ENCODE measurements at regions not wholly inside any gene's neighbourhood (a gene's known extent, or its start where the extent isn't known, plus 50 kb on each side); places are given as distances from the start of the nearest gene placed in this dataset.

DNA sequence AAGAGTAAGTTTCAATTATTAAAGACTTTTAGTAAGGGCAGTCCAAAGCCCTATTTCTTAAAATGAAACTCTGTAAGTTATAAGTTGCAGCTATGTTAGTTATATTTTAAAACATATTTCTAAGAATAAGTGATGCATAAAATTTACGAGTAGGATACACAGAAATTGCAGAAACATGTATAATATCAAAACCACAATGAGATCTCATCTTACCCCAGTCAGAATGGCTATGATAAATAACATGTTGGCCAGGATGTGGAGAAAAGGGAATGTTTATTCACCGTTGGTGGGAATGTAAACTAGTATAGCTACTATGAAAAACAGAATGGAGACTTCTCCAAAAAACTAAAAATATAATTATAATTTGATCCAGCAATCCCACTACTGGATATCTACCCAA lies 201.2 kb downstream of the CBLN2 start:
- DNase-seq = no peak

DNA sequence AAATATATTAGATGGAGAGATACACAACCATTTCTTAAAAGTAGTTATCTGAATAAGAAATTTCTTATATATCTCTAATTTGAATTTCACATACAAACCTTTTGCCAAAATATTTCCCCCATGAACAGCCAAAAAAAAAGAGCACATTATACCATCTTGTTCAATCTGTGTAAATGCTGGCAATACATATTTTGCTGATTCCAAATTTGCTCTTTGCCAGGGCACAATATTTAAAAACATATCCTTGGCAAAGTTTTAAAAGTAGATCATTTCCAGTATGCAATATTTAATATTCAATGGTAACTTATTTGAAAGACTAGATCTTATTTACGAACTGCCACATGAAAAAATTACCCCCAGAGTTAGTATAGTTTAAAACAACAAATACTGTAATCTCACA lies 204.2 kb downstream of the CBLN2 start:
- no peak for DNase-seq

DNA sequence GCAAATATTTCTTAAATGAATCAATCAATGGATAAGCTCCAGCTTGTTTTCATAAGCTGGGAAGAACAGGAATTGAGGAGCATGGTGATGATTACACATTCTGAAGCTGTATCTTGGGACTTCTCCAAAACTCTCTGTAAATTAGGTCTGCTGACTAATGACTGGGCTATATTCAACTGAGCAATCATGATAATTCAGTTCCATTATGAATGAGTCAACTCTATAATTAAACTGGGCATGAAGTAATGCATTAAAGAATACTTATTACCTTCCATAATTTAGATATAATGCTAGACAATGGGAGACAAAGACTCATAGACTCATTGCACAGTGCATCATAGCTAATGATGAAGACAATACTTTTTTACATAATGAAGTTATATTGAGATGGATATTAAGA lies 207.4 kb downstream of the CBLN2 start:
- DNase-seq = no peak

DNA sequence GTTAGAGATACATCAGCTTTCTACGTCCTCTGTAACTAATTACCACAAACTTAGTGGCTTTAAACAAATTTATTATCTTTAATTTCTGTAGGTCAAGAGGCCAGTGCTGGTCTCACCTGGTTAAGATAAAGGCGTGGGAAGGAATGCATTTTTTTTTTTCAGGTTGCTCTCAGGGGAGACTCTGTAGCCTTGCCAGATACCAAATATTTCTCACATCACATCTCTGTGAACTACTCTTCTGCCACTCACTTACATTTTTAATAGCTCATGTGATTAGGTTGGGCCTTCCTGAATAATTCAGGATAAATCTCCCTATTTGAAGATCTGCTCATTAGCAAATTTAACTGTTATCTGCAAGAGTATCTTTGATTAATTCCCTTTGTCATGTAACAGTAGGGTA lies 214.6 kb downstream of the CBLN2 start:
- no peak for DNase-seq

DNA sequence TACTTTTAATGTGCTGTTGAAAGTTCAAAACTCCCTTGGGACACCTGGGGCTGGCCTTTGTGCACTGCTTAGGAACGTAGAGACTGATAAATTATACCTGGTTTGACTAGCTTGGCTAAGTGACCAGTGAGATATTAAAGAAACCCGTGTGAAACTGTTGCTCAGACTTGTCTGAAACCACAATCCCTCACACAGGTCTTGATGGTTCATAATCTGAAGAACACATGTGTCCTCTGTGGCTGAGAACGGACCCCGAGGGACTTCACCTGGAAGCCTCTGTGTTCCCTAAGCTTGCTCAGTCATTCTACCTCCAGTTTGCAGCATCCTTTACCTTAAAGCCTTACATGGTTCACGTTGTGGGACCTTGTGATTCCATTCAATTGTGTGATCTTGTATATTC lies 218.8 kb downstream of the CBLN2 start:
- DNase-seq = no peak

DNA sequence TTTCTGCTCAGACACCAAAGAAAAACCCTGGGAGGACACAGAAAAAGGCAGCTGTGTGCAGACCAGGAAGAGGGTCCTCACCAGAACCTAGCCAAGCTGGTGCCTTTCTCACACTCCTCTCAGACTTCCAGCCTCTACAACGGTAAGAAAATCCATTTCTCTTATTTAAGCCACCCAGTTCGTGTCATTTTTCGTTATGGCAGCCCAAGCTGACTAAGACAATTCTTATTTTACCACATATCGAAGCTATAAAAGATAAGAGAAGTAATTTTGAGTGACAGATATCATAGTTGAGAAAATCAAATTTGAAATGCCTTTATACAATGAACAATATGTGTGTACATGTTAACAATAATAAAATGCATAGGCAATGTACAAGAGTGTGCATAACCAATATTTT lies 219.5 kb downstream of the CBLN2 start:
- DNase-seq = no peak

DNA sequence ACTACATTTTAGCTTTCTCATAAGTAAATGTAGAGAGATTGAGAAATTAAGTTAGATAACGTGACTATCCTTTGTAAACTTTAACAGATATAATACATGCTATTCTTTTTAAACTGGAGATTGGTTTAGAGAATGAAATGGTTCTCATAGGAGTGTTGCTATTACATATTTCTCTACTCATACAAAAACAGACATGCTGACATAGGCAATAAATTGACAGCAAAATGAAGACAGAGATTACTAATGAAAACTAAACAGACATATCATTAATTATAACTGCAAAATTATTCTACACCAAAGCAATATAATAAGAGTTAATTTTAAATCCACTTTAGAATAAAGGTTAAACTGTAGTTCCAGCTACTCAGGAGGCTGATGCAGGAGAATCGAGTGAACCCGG lies 227.6 kb downstream of the CBLN2 start:
- DNase-seq = no peak

DNA sequence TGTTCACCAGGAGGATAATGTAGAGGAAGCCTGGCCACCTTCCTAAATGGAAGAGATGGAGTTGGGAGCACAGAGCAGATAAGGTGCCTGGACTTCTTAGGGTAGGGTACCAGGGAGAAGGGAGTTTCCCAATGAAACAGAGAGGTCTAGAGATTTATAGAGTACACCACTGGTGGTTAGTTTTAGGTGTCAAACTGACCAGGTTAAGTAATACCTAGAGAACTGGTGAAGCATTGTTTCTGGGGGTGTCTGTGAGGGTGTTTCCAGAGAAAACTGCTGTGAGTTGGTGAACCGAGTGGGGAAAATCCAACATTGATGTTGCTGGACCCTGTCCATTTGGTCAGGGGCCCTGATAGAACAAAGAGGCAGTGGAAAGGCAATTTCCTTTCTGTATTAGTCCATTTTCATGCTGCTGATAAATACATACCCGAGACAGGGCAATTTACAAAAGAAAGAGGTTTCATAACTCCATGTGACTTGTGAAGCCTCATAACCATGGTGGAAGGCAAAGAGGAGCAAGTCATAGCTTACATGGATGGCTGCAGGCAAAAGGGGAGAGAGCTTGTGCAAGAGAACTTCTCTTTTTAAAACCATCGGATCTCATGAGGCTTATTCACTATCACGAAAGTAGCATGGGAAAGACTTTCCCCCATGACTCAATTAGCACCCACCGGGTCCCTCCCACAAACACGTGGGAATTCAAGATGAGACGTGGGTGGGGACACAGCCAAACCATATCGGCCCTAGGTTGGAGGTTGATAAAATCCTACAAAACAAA lies 260.8 kb downstream of the CBLN2 start:
- DNase-seq = no peak

DNA sequence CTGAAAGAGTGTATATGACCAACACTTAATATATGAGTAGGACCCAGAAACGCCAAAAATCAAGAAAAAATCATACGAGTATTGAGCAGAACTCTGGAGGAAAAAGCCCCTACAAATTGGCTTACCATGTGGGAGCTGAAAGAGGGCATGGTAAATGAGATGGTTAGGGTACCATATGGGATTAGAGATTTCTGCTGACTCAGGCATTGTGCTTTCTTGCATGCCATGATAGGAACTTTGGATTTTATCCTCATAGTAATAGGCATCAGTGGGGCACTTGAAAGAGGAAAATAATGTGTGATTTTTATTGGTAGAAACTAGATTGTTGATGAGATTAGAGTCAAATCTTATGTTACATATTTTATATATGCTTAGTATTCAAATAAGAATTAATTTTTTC lies 271.1 kb downstream of the CBLN2 start:
- DNase-seq = no peak

DNA sequence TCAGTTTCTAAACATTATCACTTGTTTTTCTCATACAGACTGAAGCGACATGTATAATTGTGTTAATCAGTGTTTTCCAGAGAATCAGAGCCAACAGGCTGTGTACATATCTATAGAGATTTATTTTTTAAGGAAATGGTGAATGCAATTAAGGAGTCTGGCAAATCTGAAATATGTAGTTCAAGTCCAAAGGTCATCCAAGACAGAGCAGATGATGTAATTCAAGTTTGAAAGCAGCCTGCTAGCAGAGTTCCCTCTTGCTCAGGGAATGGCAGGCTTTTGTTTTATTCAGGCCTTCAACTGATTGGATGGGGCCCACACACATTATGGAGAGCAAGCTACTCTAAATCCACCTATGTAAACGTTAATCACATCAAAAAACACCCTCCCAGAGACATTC lies 282.6 kb downstream of the CBLN2 start:
- no peak for DNase-seq

DNA sequence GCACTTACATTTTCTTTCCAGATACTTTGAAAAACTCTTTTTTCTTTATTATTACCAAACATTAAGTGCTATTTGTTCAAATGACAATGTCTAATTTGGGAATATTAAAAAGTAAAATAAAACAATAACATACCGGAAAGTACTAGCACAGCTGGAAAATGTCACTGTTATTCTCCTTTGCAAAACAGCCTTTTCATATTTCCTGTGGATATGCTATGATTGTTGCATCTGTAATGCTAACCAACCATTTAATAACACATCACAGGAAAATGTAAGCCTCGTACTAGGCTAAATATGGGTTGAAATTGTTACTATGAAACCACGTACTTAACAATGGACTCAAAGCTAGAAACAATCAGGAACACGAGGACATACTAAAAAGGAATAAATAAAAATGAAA lies 298.1 kb downstream of the CBLN2 start:
- no peak for DNase-seq

DNA sequence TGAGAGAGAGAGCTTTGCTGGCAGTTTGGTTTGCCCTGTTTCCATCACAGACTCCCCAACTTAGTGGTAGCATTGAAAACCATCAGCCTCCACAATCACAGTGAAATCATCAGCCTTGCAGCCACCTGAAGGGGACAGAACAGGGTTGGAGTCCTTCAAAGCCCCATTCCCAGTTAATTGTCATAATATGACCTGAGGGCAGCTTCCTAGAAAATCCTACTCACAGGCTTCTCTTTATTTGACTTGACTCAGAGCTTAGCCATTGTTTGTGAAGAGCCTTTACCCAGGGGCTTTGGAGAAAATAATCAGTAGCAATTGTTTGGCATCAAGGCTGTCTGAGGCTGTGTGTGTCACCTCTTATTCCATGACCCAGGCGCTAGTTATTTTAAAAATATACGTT lies 308.7 kb downstream of the CBLN2 start:
- DNase-seq = no peak

DNA sequence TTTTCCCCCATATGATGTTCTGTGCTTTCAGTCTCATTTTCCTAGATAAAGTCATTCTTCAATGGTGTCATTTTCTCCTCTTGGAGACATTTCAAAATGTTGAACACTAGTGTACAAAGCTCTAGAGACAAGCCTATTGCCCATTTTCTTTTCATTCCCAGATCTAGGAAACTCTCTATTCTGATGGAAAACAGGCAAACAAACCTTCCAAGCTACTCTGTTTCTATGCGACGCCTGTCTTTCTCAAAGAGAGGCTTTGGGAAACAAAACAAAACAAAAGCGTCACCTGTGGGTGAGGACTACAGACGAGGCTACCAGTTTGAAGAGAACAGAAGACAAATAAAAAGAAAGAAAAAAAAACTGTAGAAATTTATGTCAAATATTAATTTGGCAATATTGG lies 311.0 kb downstream of the CBLN2 start:
- DNase-seq = no peak

DNA sequence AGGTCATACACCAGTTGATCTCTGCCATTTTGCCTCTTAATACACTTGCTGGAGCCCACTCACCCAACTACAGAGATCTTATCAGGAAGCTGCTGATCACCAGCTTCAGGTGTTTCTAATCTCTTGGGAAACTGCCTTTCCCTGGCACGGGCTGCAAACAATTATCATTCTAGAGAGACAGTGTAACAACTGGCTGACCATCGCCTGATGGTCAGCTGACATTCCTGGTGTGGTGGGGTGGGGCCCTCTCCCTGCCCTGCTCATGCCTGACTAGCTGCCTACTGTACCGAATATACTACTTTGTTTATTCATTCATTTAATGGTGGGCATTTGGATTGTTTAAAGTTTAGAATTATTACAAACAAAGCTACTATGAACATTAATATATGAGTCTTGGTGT lies 311.5 kb downstream of the CBLN2 start:
- no peak for DNase-seq

DNA sequence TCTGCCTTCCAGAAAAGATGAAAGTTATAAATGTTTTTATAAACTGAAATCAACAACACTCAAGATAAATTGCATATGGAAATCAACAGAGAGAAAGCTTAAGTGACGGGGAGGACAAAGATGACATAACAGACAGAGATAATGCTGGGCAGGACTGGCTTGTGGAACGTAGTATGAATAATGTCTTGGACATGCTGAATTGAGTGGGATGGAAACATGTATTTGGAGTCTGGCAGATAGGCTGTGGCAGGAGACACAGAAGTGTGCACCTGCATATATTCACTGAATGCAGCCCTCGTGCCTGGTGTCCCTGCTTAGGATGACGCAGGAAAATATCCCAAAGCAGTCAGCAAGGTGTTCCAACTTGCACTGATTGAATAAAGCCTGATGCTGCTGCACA lies 318.2 kb downstream of the CBLN2 start:
- no peak for DNase-seq

DNA sequence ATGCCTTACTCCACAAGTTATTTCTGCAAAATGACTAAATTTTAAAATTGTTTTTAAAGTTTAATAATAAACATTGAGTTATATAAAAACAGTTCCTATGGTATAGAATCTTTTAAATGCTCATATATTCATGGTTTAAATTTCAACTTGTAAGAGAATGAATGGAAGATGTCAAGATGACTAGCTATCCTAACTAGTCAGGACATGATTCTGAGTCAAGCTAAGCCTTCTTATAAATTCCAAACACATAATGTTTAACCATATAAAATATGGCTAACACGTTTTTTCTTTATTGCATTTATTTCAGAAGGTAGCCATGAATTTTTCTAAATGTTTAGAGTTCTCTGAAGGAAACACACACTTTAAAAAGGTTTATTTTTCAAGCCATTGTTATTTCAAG lies 320.4 kb downstream of the CBLN2 start:
- no peak for DNase-seq

DNA sequence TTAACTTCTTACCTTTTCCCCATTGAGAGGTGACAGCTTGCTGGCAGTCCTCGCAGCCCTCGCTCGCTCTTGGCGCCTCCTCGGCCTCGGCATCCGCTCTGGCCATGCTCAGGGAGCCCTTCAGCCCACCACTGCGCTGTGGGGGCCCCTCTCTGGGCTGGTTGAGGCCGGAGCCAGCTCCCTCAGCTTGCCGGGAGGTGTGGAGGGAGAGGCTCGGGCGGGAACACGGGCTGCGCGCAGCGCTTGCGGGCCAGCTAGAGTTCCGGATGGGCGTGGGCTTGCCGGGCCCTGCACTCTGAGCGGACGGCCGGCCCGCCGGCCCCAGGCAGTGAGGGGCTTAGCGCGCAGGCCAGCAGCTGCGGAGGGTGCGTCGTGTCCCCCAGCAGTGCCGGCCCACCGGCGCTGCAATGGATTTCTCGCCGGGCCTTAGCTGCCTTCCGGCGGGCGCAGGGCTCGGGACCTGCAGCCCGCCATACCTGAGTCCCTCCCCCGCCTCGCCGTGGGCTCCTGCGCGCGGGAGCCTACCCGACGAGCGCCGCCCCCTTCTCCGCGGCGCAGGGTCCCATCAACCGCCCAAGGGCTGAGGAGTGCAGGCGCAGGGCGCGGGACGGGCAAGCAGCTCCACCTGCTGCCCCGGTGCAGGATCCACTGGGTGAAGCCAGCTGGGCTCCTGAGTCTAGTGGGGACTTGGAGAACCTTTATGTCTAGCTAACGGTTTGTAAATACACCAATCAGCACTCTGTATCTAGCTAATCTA lies 335.0 kb downstream of the CBLN2 start:
- no peak for DNase-seq

DNA sequence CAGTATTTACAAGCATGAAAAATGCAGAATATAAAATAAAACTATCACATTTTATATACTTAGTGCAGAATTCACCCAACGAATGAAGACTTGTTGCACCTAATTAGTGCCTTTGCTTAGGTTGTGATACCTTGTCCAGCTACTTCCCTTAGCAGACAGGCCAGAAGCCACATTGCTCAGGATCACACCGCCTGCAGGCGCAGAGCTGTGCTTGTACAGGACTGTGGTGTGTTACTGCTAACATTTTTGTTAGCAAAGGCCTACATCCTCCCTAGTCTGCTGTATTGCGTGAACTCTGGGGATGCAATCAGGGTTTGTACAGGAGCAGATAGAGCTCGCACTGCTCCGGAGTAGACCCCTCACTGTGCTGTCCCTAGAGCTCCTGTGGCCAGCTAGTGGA lies 336.9 kb downstream of the CBLN2 start:
- DNase-seq = no peak

DNA sequence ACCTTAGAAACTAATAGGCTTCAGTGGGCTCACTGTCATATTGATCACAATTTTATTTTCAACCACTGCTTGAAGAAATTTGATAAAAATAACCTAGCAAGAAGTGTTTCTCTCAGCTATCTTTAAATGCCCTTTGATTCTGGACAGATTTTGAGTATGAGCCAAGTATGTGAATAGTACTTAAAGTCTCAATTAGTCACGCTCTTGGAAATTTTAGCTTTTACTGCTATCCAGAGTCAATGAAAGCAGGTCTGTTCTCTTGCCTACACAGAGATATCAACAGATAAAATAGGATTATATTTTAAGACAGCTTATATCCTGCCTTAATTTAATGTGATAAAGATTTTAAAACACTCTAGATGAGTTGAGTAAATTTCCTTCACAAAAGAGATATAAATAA lies 337.3 kb downstream of the CBLN2 start:
- DNase-seq = no peak

DNA sequence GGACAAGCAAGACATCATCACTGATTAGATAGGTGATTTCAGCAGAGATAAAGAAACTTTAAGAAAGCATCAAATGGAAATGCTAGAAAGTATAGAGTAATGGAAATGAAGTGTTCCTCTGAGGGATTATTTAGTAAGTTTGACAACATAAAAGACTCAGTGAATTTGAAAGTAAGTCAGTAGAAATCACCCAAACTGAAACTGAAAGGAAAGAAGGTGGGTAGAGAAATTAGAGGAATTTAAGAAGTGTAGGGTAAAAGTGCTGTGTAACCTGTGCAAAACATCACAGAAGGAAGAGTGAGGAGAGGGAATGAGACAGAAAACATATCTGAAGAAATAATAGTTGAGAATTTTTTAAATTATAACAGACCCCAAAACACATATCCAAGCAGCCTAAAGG lies 343.1 kb downstream of the CBLN2 start:
- no peak for DNase-seq

DNA sequence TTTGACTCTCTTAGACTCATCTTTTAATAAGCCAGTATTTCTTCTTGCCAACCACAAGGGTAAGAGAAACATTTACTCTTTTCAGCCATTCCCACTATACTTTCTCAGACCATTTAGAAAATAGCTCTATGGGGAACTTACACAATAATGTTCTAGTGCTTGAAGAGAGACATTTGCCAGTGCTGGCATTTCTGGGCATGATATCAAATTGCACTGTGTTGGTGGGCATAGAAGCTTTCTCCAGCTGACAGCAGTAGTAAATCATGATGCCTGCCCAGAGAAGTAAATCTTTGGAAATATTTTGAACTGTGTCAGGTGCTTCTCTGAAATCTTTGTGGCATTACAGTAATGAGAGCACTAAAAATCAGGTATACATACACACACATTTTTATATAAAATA lies 346.6 kb downstream of the CBLN2 start:
- DNase-seq = no peak

DNA sequence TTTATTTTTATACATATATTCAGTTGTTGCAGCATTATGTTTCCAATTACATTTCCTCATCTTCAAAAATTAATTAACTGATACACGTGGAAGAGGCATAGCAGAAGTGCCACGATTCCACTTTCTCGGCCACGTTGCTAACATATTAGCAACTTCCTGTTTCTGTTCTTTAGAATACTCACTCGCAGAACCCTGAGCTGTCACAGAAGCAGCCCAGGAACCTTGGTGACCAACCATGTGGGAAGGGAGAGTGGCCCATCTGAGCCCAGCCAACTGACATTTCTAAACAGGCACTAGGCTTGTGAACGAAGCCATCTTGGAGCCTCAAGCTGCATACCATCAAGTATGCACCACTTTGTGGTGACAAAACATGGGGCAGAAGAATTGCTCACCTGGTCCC lies 350.1 kb downstream of the CBLN2 start:
- no peak for DNase-seq

DNA sequence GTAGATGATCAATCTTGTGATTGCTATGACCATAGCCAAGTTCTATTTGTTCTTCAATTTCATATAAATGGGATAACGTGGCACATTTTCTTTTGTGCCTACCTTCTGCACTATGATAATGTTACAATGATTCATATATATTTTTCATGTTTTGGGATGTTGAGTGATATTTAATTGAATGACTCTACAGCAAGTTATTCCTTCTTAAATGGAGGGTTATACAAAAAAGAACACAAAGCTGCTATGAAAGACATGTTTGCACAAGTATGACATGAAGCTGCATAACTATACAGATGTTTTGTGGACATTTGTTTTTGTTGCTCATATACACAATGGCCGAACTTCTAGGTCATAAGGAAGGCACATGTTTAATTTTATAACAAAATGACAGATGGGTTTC lies 356.2 kb downstream of the CBLN2 start:
- no peak for DNase-seq

DNA sequence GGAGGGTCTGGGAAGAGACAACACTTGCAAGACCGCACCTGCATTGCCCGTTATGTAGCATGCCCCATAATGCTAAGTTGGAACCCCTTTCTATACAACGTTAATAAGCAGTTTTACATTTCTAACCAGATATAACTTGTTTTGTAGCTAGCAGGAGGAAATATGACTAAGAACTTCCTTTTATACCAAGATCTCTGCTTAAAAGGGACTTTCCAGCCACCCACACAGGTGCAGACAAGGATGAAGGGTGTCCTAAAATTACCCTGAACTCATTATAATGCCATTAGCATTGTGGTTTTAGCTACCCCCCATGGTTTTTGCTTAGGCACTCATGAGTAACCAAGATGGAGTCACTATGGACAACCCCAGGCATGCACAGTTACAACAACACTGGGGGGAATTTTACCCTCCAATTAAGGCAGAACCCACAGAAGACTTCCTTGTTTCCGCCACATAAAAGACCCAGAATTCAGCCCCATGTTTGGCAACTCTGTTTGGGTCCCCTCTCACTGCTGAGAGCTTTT lies 362.8 kb downstream of the CBLN2 start:
- no peak for DNase-seq

DNA sequence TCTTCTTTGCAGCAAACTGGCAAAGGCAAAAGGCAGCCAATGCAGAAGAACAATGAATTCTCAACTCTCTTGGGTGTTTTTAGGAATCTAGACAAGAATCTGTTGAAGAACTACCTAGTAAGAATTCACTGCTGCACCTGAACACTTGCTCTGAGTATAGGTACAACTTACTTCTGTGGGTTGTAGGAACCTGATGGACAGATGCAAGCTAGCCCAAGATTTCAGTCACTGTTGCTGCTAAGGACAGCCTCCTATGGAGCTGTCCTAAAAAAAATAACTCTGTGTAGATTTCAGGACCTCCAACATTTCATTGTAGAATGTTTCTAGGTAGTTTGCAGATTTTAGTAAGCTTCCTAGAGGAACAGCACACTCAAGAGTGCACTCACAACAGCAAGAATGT lies 363.5 kb downstream of the CBLN2 start:
- DNase-seq = no peak
